HEK293 (cell line): ENCODE measurements at regions not wholly inside any gene's neighbourhood (a gene's known extent, or its start where the extent isn't known, plus 50 kb on each side); places are given as distances from the start of the nearest gene placed in this dataset.

ENCODE experiments used
- CTCF ChIP-seq: fragments of 450-650 bp; formaldehyde crosslinking; IDR thresholded peaks from 2 replicates; pipeline ENCODE4 v1.5.1; 2016; ENCODE audit warnings: missing biosample characterization, missing genetic modification characterization
- GLI2 ChIP-seq: fragments of 450-650 bp; formaldehyde crosslinking; IDR thresholded peaks from 2 replicates; pipeline ENCODE4; 2017; ENCODE audit warnings: missing biosample characterization, missing genetic modification characterization, low read depth, borderline replicate concordance
- ZNF274 ChIP-seq, 2 experiments: fragments of 200-500 bp in 1 of 2; fragments of 450-650 bp in 1 of 2; sonication (Bioruptor generic) in 1 of 2; formaldehyde crosslinking in 1 of 2; IDR thresholded peaks; 2 replicates each; pipeline versions ENCODE4 v1.5.1 to v1.6.1; 2014 to 2016; ENCODE audit warnings: borderline replicate concordance in 1 of 2, inconsistent platforms in 1 of 2, low read length in 1 of 2, missing biosample characterization in 1 of 2, missing genetic modification characterization in 1 of 2
- ZNF280C ChIP-seq: fragments of 450-650 bp; formaldehyde crosslinking; IDR thresholded peaks from 2 replicates; pipeline ENCODE4 v1.5.1; 2016; ENCODE audit warnings: missing biosample characterization, missing genetic modification characterization
- ZNF792 ChIP-seq: fragments of 450-650 bp; formaldehyde crosslinking; IDR thresholded peaks from 2 replicates; pipeline ENCODE4 v1.5.1; 2016; ENCODE audit warnings: missing biosample characterization, missing genetic modification characterization

- no peak for TF ChIP-seq CTCF
- TF ChIP-seq ZNF274 (IDR thresholded peaks at IDR 0.05; ENCODE audit: low read length): no peak
- no peak for TF ChIP-seq ZNF274 (tag by site-specific recombination; IDR thresholded peaks at IDR 0.05; ENCODE audit: borderline replicate concordance)
- TF ChIP-seq GLI2 (tag by site-specific recombination): no peak
- TF ChIP-seq ZNF280C: no peak
- no peak for TF ChIP-seq ZNF792 (tag by site-specific recombination)
Measured at GRCh38 chr10:8499752-8500390, 445.4 kb downstream of the GATA3 start.
